Fibroblast of lung (primary cell): ENCODE measurements at regions not wholly inside any gene's neighbourhood (a gene's known extent, or its start where the extent isn't known, plus 50 kb on each side); places are given as distances from the start of the nearest gene placed in this dataset.

Experiments
- DNase-seq, 2 donors: peaks; one replicate each; pipeline versions ENCODE4 v3.0.0 to v3.0.0-alpha.2; 2010; ENCODE audit warnings: low read depth in 2 of 2
- H2AFZ ChIP-seq: 2 replicates; pipeline ENCODE4 v1.5.1; 2012; ENCODE audit warnings: low read length, control low read depth, inconsistent platforms
- H3K27ac ChIP-seq: 2 replicates; pipeline ENCODE4 v1.5.1; 2011; ENCODE audit warnings: low read length, control low read depth; ENCODE audit not compliant: insufficient read depth
- H3K27me3 ChIP-seq: 2 replicates; pipeline ENCODE4 v1.5.1; 2011; ENCODE audit warnings: mild to moderate bottlenecking, low read length; ENCODE audit not compliant: control insufficient read depth, insufficient read depth
- H3K36me3 ChIP-seq: 2 replicates; pipeline ENCODE4 v1.5.1; 2011; ENCODE audit warnings: low read length; ENCODE audit not compliant: control insufficient read depth, insufficient read depth
- H3K4me1 ChIP-seq: 2 replicates; pipeline ENCODE4 v1.5.1; 2011; ENCODE audit warnings: low read length; ENCODE audit not compliant: control insufficient read depth, insufficient read depth; ENCODE audit errors: extremely low read depth
- H3K4me2 ChIP-seq: 2 replicates; pipeline ENCODE4 v1.5.1; 2011; ENCODE audit warnings: low read length, control low read depth; ENCODE audit not compliant: insufficient read depth; ENCODE audit errors: extremely low read depth
- H3K4me3 ChIP-seq, 4 experiments: fragments of 200-600 bp in 1 of 4; sonication (generic) in 1 of 4; replicated peaks in 1 of 4; 2 replicates each; pipeline ENCODE4 v1.5.1; 2011 to 2016; ENCODE audit warnings: low read length in 4 of 4, low read depth in 3 of 4, mild to moderate bottlenecking in 3 of 4, control low read depth in 2 of 4, inconsistent platforms in 1 of 4, mixed read lengths in 1 of 4; ENCODE audit not compliant: insufficient read depth in 1 of 4; ENCODE audit errors: control extremely low read depth in 1 of 4
- H3K79me2 ChIP-seq: 2 replicates; pipeline ENCODE4 v1.5.1; 2012; ENCODE audit warnings: mild to moderate bottlenecking, low read length, inconsistent platforms; ENCODE audit not compliant: control insufficient read depth, insufficient read depth
- H3K9ac ChIP-seq: 2 replicates; pipeline ENCODE4 v1.5.1; 2011; ENCODE audit warnings: mild to moderate bottlenecking, low read length, control low read depth; ENCODE audit not compliant: insufficient read depth
- H3K9me3 ChIP-seq: 2 replicates; pipeline ENCODE4 v1.5.1; 2012; ENCODE audit warnings: low read depth, low read length; ENCODE audit not compliant: control insufficient read depth, insufficient read depth
- H4K20me1 ChIP-seq: 2 replicates; pipeline ENCODE4 v1.5.1; 2011; ENCODE audit warnings: low read length; ENCODE audit not compliant: control insufficient read depth, insufficient read depth; ENCODE audit errors: extremely low read depth
- CTCF ChIP-seq, 2 donors: IDR thresholded peaks in 1 of 2; conservative IDR thresholded peaks in 1 of 2; 1 replicate in 1 of 2; 2 replicates in 1 of 2; pipeline ENCODE4 v1.5.1; 2011 to 2012; ENCODE audit warnings: low read length in 2 of 2, control low read depth in 1 of 2, inconsistent platforms in 1 of 2, low read depth in 1 of 2, mild to moderate bottlenecking in 1 of 2
- EZH2 ChIP-seq: IDR thresholded peaks from 2 replicates; pipeline ENCODE4 v1.5.1; 2012; ENCODE audit warnings: low read length, control low read depth, mild to moderate bottlenecking; ENCODE audit errors: missing control alignments

GRCh38 chr4:65023081-65023480, 613.8 kb upstream of the TECRL start:
- H3K27ac ChIP-seq, result no peak overlapping the region
- DNase-seq, result no peak
- no peaks in the 10 kb centered on the region for H3K9me3 ChIP-seq
- no peak overlapping the region for H2AFZ ChIP-seq
- no peaks in the 10 kb centered on the region for H3K36me3 ChIP-seq
- H3K4me2 ChIP-seq, result no peak overlapping the region
- no peaks in the 10 kb centered on the region for H3K27me3 ChIP-seq
- no peaks in the 10 kb centered on the region for H4K20me1 ChIP-seq
- TF ChIP-seq EZH2, result no peak
- TF ChIP-seq CTCF (conservative IDR thresholded peaks at IDR 0.05 in 1 of 2, IDR thresholded peaks at IDR 0.05 in 1 of 2; ENCODE audit: low read depth in 1 of 2, low read length in 2 of 2), result no peak
- H3K79me2 ChIP-seq, result no peaks in the 10 kb centered on the region
- H3K4me1 ChIP-seq, result no peaks in the 10 kb centered on the region
- no peak overlapping the region for H3K4me3 ChIP-seq
- H3K9ac ChIP-seq, result no peak overlapping the region

- no peak for DNase-seq
- H2AFZ ChIP-seq, result no peak overlapping the region
- no peaks in the 10 kb centered on the region for H3K36me3 ChIP-seq
Measured at GRCh38 chr4:65021737-65022136, 612.5 kb upstream of the TECRL start.

GRCh38 chr4:65021149-65021548, 611.9 kb upstream of the TECRL start:
- Histone ChIP-seq H3K4me3 (no peak overlapping the region), H3K4me1 (no peaks in the 10 kb centered on the region), H3K9ac (no peak overlapping the region), H3K27ac (no peak overlapping the region), H3K36me3 (no peaks in the 10 kb centered on the region), H3K27me3 (no peaks in the 10 kb centered on the region), H2AFZ (no peak overlapping the region), H3K9me3 (no peaks in the 10 kb centered on the region), H3K4me2 (no peak overlapping the region), H3K79me2 (no peaks in the 10 kb centered on the region), H4K20me1 (no peaks in the 10 kb centered on the region)
- no peak for TF ChIP-seq CTCF (conservative IDR thresholded peaks at IDR 0.05 in 1 of 2, IDR thresholded peaks at IDR 0.05 in 1 of 2; ENCODE audit: low read depth in 1 of 2, low read length in 2 of 2)
- no peak for TF ChIP-seq EZH2
- no peak for DNase-seq

More at GRCh38 chr4:65021737-65022136, 612.5 kb upstream of the TECRL start:
- Histone ChIP-seq H3K9ac (no peak overlapping the region), H4K20me1 (no peaks in the 10 kb centered on the region), H3K9me3 (no peaks in the 10 kb centered on the region), H3K4me1 (no peaks in the 10 kb centered on the region), H3K4me2 (no peak overlapping the region), H3K27ac (no peak overlapping the region), H3K79me2 (no peaks in the 10 kb centered on the region), H3K27me3 (no peaks in the 10 kb centered on the region), H3K4me3 (no peak overlapping the region)
- TF ChIP-seq EZH2 (no peak), CTCF (conservative IDR thresholded peaks at IDR 0.05 in 1 of 2, IDR thresholded peaks at IDR 0.05 in 1 of 2; ENCODE audit: low read depth in 1 of 2, low read length in 2 of 2) (no peak)
